DMS114 treated with DMSO at 0.1 percent for 48 hours (cell line): ENCODE measurements at regions not wholly inside any gene's neighbourhood (a gene's known extent, or its start where the extent isn't known, plus 50 kb on each side); places are given as distances from the start of the nearest gene placed in this dataset.

Experiments
- DNase-seq: peaks from one replicate; lab custom pipeline; 2025; ENCODE audit not compliant: unreplicated experiment; lab: John Stamatoyannopoulos, UW

- no peak for DNase-seq
These were observed 678.0 kb upstream of the INTU start for GRCh38 chr4:126954537-126955291.

- no peak for DNase-seq
These were observed 677.2 kb upstream of the INTU start for GRCh38 chr4:126955292-126956183.

- no peak for DNase-seq
These were observed 676.4 kb upstream of the INTU start for GRCh38 chr4:126956184-126956897.

- DNase-seq: no peak
These were observed 675.2 kb upstream of the INTU start for GRCh38 chr4:126957556-126957955.

- DNase-seq: no peak
These were observed 674.8 kb upstream of the INTU start for GRCh38 chr4:126957987-126958386.

GRCh38 chr4:126958482-126958881 is 674.3 kb upstream of the INTU start:
- DNase-seq: no peak

GRCh38 chr4:126959056-126959745 is 673.6 kb upstream of the INTU start:
- no peak for DNase-seq

GRCh38 chr4:126960760-126961159 is 672.0 kb upstream of the INTU start:
- DNase-seq: no peak

GRCh38 chr4:126961661-126962060 is 671.1 kb upstream of the INTU start:
- DNase-seq: no peak

GRCh38 chr4:126965877-126966276 is 666.9 kb upstream of the INTU start:
- no peak for DNase-seq

- DNase-seq: no peak
These were observed 663.2 kb upstream of the INTU start for GRCh38 chr4:126969360-126970235.

GRCh38 chr4:126973201-126973600 is 659.6 kb upstream of the INTU start:
- DNase-seq: no peak

GRCh38 chr4:126976850-126977632 is 655.7 kb upstream of the INTU start:
- DNase-seq: no peak

GRCh38 chr4:126986005-126986404 is 646.8 kb upstream of the INTU start:
- no peak for DNase-seq

- DNase-seq: no peak
These were observed 645.9 kb upstream of the INTU start for GRCh38 chr4:126986828-126987227.

- no peak for DNase-seq
These were observed 640.8 kb upstream of the INTU start for GRCh38 chr4:126991965-126992364.

- no peak for DNase-seq
These were observed 639.8 kb upstream of the INTU start for GRCh38 chr4:126992910-126993309.

GRCh38 chr4:126993351-126993750 is 639.4 kb upstream of the INTU start:
- DNase-seq: no peak

- no peak for DNase-seq
These were observed 637.5 kb upstream of the INTU start for GRCh38 chr4:126995235-126995634.
